ENCODE measurements at regions not wholly inside any gene's neighbourhood (a gene's known extent, or its start where the extent isn't known, plus 50 kb on each side); places are given as distances from the start of the nearest gene placed in this dataset.

- TF ChIP-seq POLR2A (IDR thresholded peaks at IDR 0.05): no peak
- TF ChIP-seq, protein P1, sequence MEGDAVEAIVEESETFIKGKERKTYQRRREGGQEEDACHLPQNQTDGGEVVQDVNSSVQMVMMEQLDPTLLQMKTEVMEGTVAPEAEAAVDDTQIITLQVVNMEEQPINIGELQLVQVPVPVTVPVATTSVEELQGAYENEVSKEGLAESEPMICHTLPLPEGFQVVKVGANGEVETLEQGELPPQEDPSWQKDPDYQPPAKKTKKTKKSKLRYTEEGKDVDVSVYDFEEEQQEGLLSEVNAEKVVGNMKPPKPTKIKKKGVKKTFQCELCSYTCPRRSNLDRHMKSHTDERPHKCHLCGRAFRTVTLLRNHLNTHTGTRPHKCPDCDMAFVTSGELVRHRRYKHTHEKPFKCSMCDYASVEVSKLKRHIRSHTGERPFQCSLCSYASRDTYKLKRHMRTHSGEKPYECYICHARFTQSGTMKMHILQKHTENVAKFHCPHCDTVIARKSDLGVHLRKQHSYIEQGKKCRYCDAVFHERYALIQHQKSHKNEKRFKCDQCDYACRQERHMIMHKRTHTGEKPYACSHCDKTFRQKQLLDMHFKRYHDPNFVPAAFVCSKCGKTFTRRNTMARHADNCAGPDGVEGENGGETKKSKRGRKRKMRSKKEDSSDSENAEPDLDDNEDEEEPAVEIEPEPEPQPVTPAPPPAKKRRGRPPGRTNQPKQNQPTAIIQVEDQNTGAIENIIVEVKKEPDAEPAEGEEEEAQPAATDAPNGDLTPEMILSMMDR (IDR thresholded peaks at IDR 0.05 in 4 of 5, conservative IDR thresholded peaks at IDR 0.05 in 1 of 5): no peak
- peaks cover 0 to 6% of the 10 kb centered on the region in 2 donors for H3K4me1 ChIP-seq
- DNase-seq: no peak
- in situ Hi-C loops (cut with MboI; ENCODE audit: low sequenced_read_pairs in 4 of 4): no loop called here
- no peaks in the 10 kb centered on the region for H3K27me3 ChIP-seq
- no peaks in the 10 kb centered on the region for H3K36me3 ChIP-seq
- intact Hi-C loops (cut with DNase I; ENCODE audit: low total_unique reads): loop anchor here (1.0 kb wide), 1 partner anchor 35 kb away; no protein-coding TSS in a partner anchor
- ATAC-seq: no peak
- no peak overlapping the region for H3K4me3 ChIP-seq
- no peaks in the 10 kb centered on the region for H3K9me3 ChIP-seq
- no peak overlapping the region for H3K27ac ChIP-seq
Measured at GRCh38 chr9:79939819-79940218, 368.1 kb downstream of the TLE4 start.

DNA sequence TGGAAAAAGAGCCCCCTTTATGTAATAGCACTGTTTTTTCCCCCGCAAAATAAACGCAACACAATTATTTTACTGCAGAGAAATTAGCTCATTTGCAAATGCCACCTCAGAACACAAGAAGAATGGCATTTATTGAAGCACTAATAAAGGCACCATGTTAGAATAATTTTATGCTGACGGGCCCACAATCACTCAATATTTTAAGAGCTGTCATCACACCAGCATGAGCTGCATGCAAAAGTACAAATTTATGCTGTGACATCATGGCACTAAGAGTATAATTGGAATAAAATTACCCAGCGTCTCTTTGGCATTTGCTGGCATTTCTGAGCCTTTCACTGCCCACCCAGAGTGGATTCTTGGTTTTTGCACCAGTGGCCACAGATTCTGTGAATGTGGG is 364.6 kb downstream of the TLE4 start:
- Histone ChIP-seq H3K9me3 (no peaks in the 10 kb centered on the region), H3K36me3 (no peaks in the 10 kb centered on the region), H3K27me3 (no peaks in the 10 kb centered on the region), H3K27ac (no peak overlapping the region), H3K4me1 (peaks cover 0 to 6% of the 10 kb centered on the region in 2 donors), H3K4me3 (no peak overlapping the region)
- TF ChIP-seq POLR2A (IDR thresholded peaks at IDR 0.05): no peak
- TF ChIP-seq, protein P1 (IDR thresholded peaks at IDR 0.05 in 4 of 5, conservative IDR thresholded peaks at IDR 0.05 in 1 of 5): no peak
- intact Hi-C loops (cut with DNase I; ENCODE audit: low total_unique reads): no loop called here
- in situ Hi-C loops (cut with MboI; ENCODE audit: low sequenced_read_pairs in 4 of 4): no loop called here
- ATAC-seq: no peak
- DNase-seq: no peak

GRCh38 chr9:79929285-79929684 is 357.5 kb downstream of the TLE4 start:
- Histone ChIP-seq H3K27ac (no peak overlapping the region), H3K36me3 (no peaks in the 10 kb centered on the region), H3K4me1 (no peaks in the 10 kb centered on the region), H3K27me3 (no peaks in the 10 kb centered on the region), H3K9me3 (no peaks in the 10 kb centered on the region), H3K4me3 (no peak overlapping the region)
- in situ Hi-C loops (cut with MboI; ENCODE audit: low sequenced_read_pairs in 4 of 4) (no loop called here), intact Hi-C loops (cut with DNase I; ENCODE audit: low total_unique reads) (no loop called here)
- ATAC-seq: no peak
- TF ChIP-seq, protein P1 (IDR thresholded peaks at IDR 0.05 in 4 of 5, conservative IDR thresholded peaks at IDR 0.05 in 1 of 5): no peak
- TF ChIP-seq POLR2A (IDR thresholded peaks at IDR 0.05): no peak
- DNase-seq: no peak

- H3K27ac ChIP-seq: no peak overlapping the region
- DNase-seq (no peak), ATAC-seq (no peak)
- H3K36me3 ChIP-seq: no peaks in the 10 kb centered on the region
- no peaks in the 10 kb centered on the region for H3K27me3 ChIP-seq
- TF ChIP-seq, protein P1 (IDR thresholded peaks at IDR 0.05 in 4 of 5, conservative IDR thresholded peaks at IDR 0.05 in 1 of 5): no peak
- no peak for TF ChIP-seq POLR2A (IDR thresholded peaks at IDR 0.05)
- intact Hi-C loops (cut with DNase I; ENCODE audit: low total_unique reads) (no loop called here), in situ Hi-C loops (cut with MboI; ENCODE audit: low sequenced_read_pairs in 4 of 4) (no loop called here)
- H3K4me3 ChIP-seq: no peak overlapping the region
- no peaks in the 10 kb centered on the region for H3K4me1 ChIP-seq
- H3K9me3 ChIP-seq: no peaks in the 10 kb centered on the region
Measured at GRCh38 chr9:79928661-79929223, 357.0 kb downstream of the TLE4 start.

GRCh38 chr9:79925326-79925725 is 353.6 kb downstream of the TLE4 start:
- in situ Hi-C loops (cut with MboI; ENCODE audit: low sequenced_read_pairs in 4 of 4) (no loop called here), intact Hi-C loops (cut with DNase I; ENCODE audit: low total_unique reads) (no loop called here)
- Histone ChIP-seq H3K27ac (no peak overlapping the region), H3K36me3 (no peaks in the 10 kb centered on the region), H3K27me3 (no peaks in the 10 kb centered on the region), H3K4me1 (no peaks in the 10 kb centered on the region), H3K4me3 (no peak overlapping the region), H3K9me3 (no peaks in the 10 kb centered on the region)
- ATAC-seq: no peak
- no peak for DNase-seq
- TF ChIP-seq POLR2A (IDR thresholded peaks at IDR 0.05): no peak
- TF ChIP-seq, protein P1 (IDR thresholded peaks at IDR 0.05 in 4 of 5, conservative IDR thresholded peaks at IDR 0.05 in 1 of 5): no peak
